ENCODE measurements at regions not wholly inside any gene's neighbourhood (a gene's known extent, or its start where the extent isn't known, plus 50 kb on each side); places are given as distances from the start of the nearest gene placed in this dataset.

GRCh38 chr2:204157684-204158083 lies 221.1 kb downstream of the ICOS start:
- no peak for TF ChIP-seq CTCF (IDR thresholded peaks at IDR 0.05)
- TF ChIP-seq ATF6 (CRISPR knock-in tag; IDR thresholded peaks at IDR 0.05): no peak
